Activated naive CD8-positive, alpha-beta T cell treated with anti-CD3 and anti-CD28 coated beads for 36 hours (primary cell): ENCODE measurements at regions not wholly inside any gene's neighbourhood (a gene's known extent, or its start where the extent isn't known, plus 50 kb on each side); places are given as distances from the start of the nearest gene placed in this dataset.
A peak's percentile ranks its signal among the peaks of the same experiment; 100 is the strongest.

ENCODE experiments used
- DNase-seq: peaks from one replicate; pipeline ENCODE4 v3.0.0; 2021
- H3K27ac Mint-ChIP-seq: one replicate; pipeline ENCODE4 v1.8.0; 2022; ENCODE audit warnings: mild to moderate bottlenecking, moderate library complexity, mixed read lengths
- H3K27me3 Mint-ChIP-seq: one replicate; pipeline ENCODE4 v1.8.0; 2022; ENCODE audit warnings: mild to moderate bottlenecking, mixed read lengths
- H3K36me3 Mint-ChIP-seq: one replicate; pipeline ENCODE4 v1.8.0; 2021; ENCODE audit warnings: mild to moderate bottlenecking, mixed read lengths
- H3K4me1 Mint-ChIP-seq: one replicate; pipeline ENCODE4 v1.8.0; 2021; ENCODE audit warnings: mixed read lengths
- H3K4me3 Mint-ChIP-seq: one replicate; pipeline ENCODE4 v1.8.0; 2022; ENCODE audit warnings: mild to moderate bottlenecking, moderate library complexity, mixed read lengths
- H3K9me3 Mint-ChIP-seq: one replicate; pipeline ENCODE4 v1.8.0; 2022; ENCODE audit warnings: mixed read lengths

GRCh38 chr10:29962166-29962850, 97.1 kb downstream of the JCAD start:
- no peak overlapping the region for H3K4me3 Mint-ChIP-seq
- no peaks in the 10 kb centered on the region for H3K36me3 Mint-ChIP-seq
- H3K27ac Mint-ChIP-seq, result no peak overlapping the region
- H3K9me3 Mint-ChIP-seq, result no peaks in the 10 kb centered on the region
- H3K4me1 Mint-ChIP-seq, result no peaks in the 10 kb centered on the region
- no peak for DNase-seq
- no peaks in the 10 kb centered on the region for H3K27me3 Mint-ChIP-seq

GRCh38 chr10:29961351-29961750, 98.0 kb downstream of the JCAD start:
- Mint-ChIP-seq H3K27ac (no peak overlapping the region), H3K4me3 (no peak overlapping the region), H3K36me3 (no peaks in the 10 kb centered on the region), H3K27me3 (no peaks in the 10 kb centered on the region), H3K4me1 (no peaks in the 10 kb centered on the region), H3K9me3 (peaks cover 1% of the 10 kb centered on the region)
- no peak for DNase-seq

- Mint-ChIP-seq H3K4me1 (no peaks in the 10 kb centered on the region), H3K27ac (no peak overlapping the region), H3K36me3 (no peaks in the 10 kb centered on the region), H3K27me3 (no peaks in the 10 kb centered on the region), H3K9me3 (peaks cover 1% of the 10 kb centered on the region), H3K4me3 (no peak overlapping the region)
- DNase-seq, result no peak
Measured at GRCh38 chr10:29960261-29960660, 99.1 kb downstream of the JCAD start.

- H3K36me3 Mint-ChIP-seq, result no peaks in the 10 kb centered on the region
- no peak for DNase-seq
- H3K27ac Mint-ChIP-seq, result no peak overlapping the region
- no peaks in the 10 kb centered on the region for H3K27me3 Mint-ChIP-seq
- H3K9me3 Mint-ChIP-seq, result peaks cover 1% of the 10 kb centered on the region
- H3K4me1 Mint-ChIP-seq, result no peaks in the 10 kb centered on the region
- H3K4me3 Mint-ChIP-seq, result no peak overlapping the region
Measured at GRCh38 chr10:29959586-29959985, 99.8 kb downstream of the JCAD start.

GRCh38 chr10:29958440-29958839, 100.9 kb downstream of the JCAD start:
- H3K27ac Mint-ChIP-seq, result no peak overlapping the region
- H3K36me3 Mint-ChIP-seq, result no peaks in the 10 kb centered on the region
- no peaks in the 10 kb centered on the region for H3K27me3 Mint-ChIP-seq
- no peak for DNase-seq
- H3K9me3 Mint-ChIP-seq, result peaks cover 1% of the 10 kb centered on the region
- H3K4me1 Mint-ChIP-seq, result no peaks in the 10 kb centered on the region
- no peak overlapping the region for H3K4me3 Mint-ChIP-seq

GRCh38 chr10:29957907-29958331, 101.5 kb downstream of the JCAD start:
- Mint-ChIP-seq H3K27ac (no peak overlapping the region), H3K4me3 (no peak overlapping the region), H3K4me1 (no peaks in the 10 kb centered on the region), H3K9me3 (peaks cover 1% of the 10 kb centered on the region), H3K36me3 (no peaks in the 10 kb centered on the region), H3K27me3 (no peaks in the 10 kb centered on the region)
- no peak for DNase-seq

- H3K27me3 Mint-ChIP-seq, result no peaks in the 10 kb centered on the region
- H3K36me3 Mint-ChIP-seq, result no peaks in the 10 kb centered on the region
- no peak overlapping the region for H3K4me3 Mint-ChIP-seq
- H3K4me1 Mint-ChIP-seq, result no peaks in the 10 kb centered on the region
- peaks cover 1% of the 10 kb centered on the region for H3K9me3 Mint-ChIP-seq
- no peak for DNase-seq
- no peak overlapping the region for H3K27ac Mint-ChIP-seq
Measured at GRCh38 chr10:29957236-29957635, 102.2 kb downstream of the JCAD start.

GRCh38 chr10:29956335-29956924, 103.0 kb downstream of the JCAD start:
- no peak overlapping the region for H3K4me3 Mint-ChIP-seq
- H3K36me3 Mint-ChIP-seq, result no peaks in the 10 kb centered on the region
- no peaks in the 10 kb centered on the region for H3K4me1 Mint-ChIP-seq
- H3K27me3 Mint-ChIP-seq, result no peaks in the 10 kb centered on the region
- H3K9me3 Mint-ChIP-seq, result peaks cover 1% of the 10 kb centered on the region
- no peak overlapping the region for H3K27ac Mint-ChIP-seq
- no peak for DNase-seq

GRCh38 chr10:29955329-29955935, 104.0 kb downstream of the JCAD start:
- Mint-ChIP-seq H3K27me3 (no peaks in the 10 kb centered on the region), H3K4me1 (no peaks in the 10 kb centered on the region), H3K4me3 (no peak overlapping the region), H3K27ac (no peak overlapping the region), H3K36me3 (no peaks in the 10 kb centered on the region), H3K9me3 (peaks cover 1% of the 10 kb centered on the region)
- DNase-seq, result no peak

- H3K36me3 Mint-ChIP-seq, result no peaks in the 10 kb centered on the region
- H3K4me3 Mint-ChIP-seq, result no peak overlapping the region
- H3K4me1 Mint-ChIP-seq, result peaks cover 4% of the 10 kb centered on the region
- no peak for DNase-seq
- peaks cover under 1% of the 10 kb centered on the region for H3K9me3 Mint-ChIP-seq
- H3K27me3 Mint-ChIP-seq, result no peaks in the 10 kb centered on the region
- no peak overlapping the region for H3K27ac Mint-ChIP-seq
Measured at GRCh38 chr10:29951441-29951931, 107.9 kb downstream of the JCAD start.

- no peak overlapping the region for H3K27ac Mint-ChIP-seq
- no peak for DNase-seq
- no peak overlapping the region for H3K4me3 Mint-ChIP-seq
- H3K36me3 Mint-ChIP-seq, result no peaks in the 10 kb centered on the region
- H3K9me3 Mint-ChIP-seq, result no peaks in the 10 kb centered on the region
- H3K4me1 Mint-ChIP-seq, result peaks cover 4% of the 10 kb centered on the region
- no peaks in the 10 kb centered on the region for H3K27me3 Mint-ChIP-seq
Measured at GRCh38 chr10:29950391-29950790, 109.0 kb downstream of the JCAD start.

GRCh38 chr10:29949411-29950011, 109.9 kb downstream of the JCAD start:
- Mint-ChIP-seq H3K4me1 (peaks cover 4% of the 10 kb centered on the region), H3K36me3 (no peaks in the 10 kb centered on the region), H3K27me3 (no peaks in the 10 kb centered on the region), H3K9me3 (no peaks in the 10 kb centered on the region), H3K4me3 (no peak overlapping the region), H3K27ac (no peak overlapping the region)
- DNase-seq, result no peak

- peak; percentile 9 for DNase-seq
- Mint-ChIP-seq H3K4me1 (peaks cover 4% of the 10 kb centered on the region), H3K4me3 (no peak overlapping the region), H3K9me3 (no peaks in the 10 kb centered on the region), H3K36me3 (no peaks in the 10 kb centered on the region), H3K27me3 (no peaks in the 10 kb centered on the region), H3K27ac (no peak overlapping the region)
Measured at GRCh38 chr10:29948881-29949355, 110.5 kb downstream of the JCAD start.

- no peak for DNase-seq
- Mint-ChIP-seq H3K36me3 (no peaks in the 10 kb centered on the region), H3K9me3 (no peaks in the 10 kb centered on the region), H3K27me3 (peaks cover 4% of the 10 kb centered on the region), H3K27ac (no peak overlapping the region), H3K4me1 (peaks cover 4% of the 10 kb centered on the region), H3K4me3 (no peak overlapping the region)
Measured at GRCh38 chr10:29947701-29948060, 111.7 kb downstream of the JCAD start.

GRCh38 chr10:29946953-29947700, 112.3 kb downstream of the JCAD start:
- DNase-seq, result no peak
- H3K9me3 Mint-ChIP-seq, result no peaks in the 10 kb centered on the region
- H3K4me3 Mint-ChIP-seq, result no peak overlapping the region
- no peak overlapping the region for H3K27ac Mint-ChIP-seq
- peaks cover 5% of the 10 kb centered on the region for H3K4me1 Mint-ChIP-seq
- peaks cover 4% of the 10 kb centered on the region for H3K27me3 Mint-ChIP-seq
- H3K36me3 Mint-ChIP-seq, result no peaks in the 10 kb centered on the region
